K562 (cell line): ENCODE measurements at regions not wholly inside any gene's neighbourhood (a gene's known extent, or its start where the extent isn't known, plus 50 kb on each side); places are given as distances from the start of the nearest gene placed in this dataset.

Experiments used
- HDAC1 ChIP-seq, 2 experiments: fragments of 450-650 bp; IDR thresholded peaks; 2 replicates each; pipeline ENCODE4 v1.6.1; 2016 to 2017; ENCODE audit warnings: inconsistent platforms in 1 of 2, mild to moderate bottlenecking in 1 of 2, moderate library complexity in 1 of 2
- NR1H2 ChIP-seq: sonication (generic); formaldehyde crosslinking; IDR thresholded peaks from 2 replicates; pipeline ENCODE4 v1.4.0; 2020; ENCODE audit warnings: mild to moderate bottlenecking, missing genetic modification reagents
- POLR2H ChIP-seq: IDR thresholded peaks from 2 replicates; pipeline ENCODE4 v1.6.1; 2016; ENCODE audit warnings: missing genetic modification characterization, low read depth, mild to moderate bottlenecking, control low read depth, missing compliant biosample characterization, moderate library complexity
- POLR3A ChIP-seq: IDR thresholded peaks from 2 replicates; pipeline ENCODE4 v1.6.1; 2011; ENCODE audit warnings: borderline replicate concordance, mild to moderate bottlenecking, moderate library complexity; ENCODE audit not compliant: insufficient read length, insufficient read depth; ENCODE audit errors: extremely low read depth
- RBM15 ChIP-seq: fragments of 200-400 bp; formaldehyde crosslinking; IDR thresholded peaks from 2 replicates; pipeline ENCODE4 v1.6.1; 2018; ENCODE audit warnings: mild to moderate bottlenecking, low read length, moderate library complexity; ENCODE audit not compliant: insufficient read depth
- SIX5 ChIP-seq, 2 experiments: IDR thresholded peaks; 2 replicates each; pipeline ENCODE4 v1.6.1; 2011; ENCODE audit warnings: low read length in 2 of 2, borderline replicate concordance in 1 of 2, low read depth in 1 of 2, mild to moderate bottlenecking in 1 of 2, moderate library complexity in 1 of 2; ENCODE audit not compliant: insufficient read depth in 1 of 2
- SPI1 ChIP-seq: IDR thresholded peaks from 2 replicates; pipeline ENCODE4 v1.6.1; 2011; ENCODE audit warnings: low read depth, low read length, control low read depth, borderline replicate concordance
- ZNF175 ChIP-seq: fragments of 200-800 bp; sonication (Bioruptor generic); IDR thresholded peaks from 2 replicates; pipeline ENCODE4 v1.6.1; 2016; ENCODE audit warnings: low read depth, mild to moderate bottlenecking, missing genetic modification characterization, missing compliant biosample characterization
- ZNF76 ChIP-seq: fragments of 250-450 bp; sonication (Bioruptor Pico); IDR thresholded peaks from 2 replicates; pipeline ENCODE4 v1.4.0; 2020; ENCODE audit warnings: mild to moderate bottlenecking, moderate library complexity, borderline replicate concordance
- TF ChIP-seq, protein P1 (sequence below): fragments of 450-650 bp; IDR thresholded peaks from one replicate; pipeline ENCODE4 v1.6.1; 2018; ENCODE audit warnings: mild to moderate bottlenecking, moderate library complexity; ENCODE audit not compliant: partially characterized antibody

DNA sequence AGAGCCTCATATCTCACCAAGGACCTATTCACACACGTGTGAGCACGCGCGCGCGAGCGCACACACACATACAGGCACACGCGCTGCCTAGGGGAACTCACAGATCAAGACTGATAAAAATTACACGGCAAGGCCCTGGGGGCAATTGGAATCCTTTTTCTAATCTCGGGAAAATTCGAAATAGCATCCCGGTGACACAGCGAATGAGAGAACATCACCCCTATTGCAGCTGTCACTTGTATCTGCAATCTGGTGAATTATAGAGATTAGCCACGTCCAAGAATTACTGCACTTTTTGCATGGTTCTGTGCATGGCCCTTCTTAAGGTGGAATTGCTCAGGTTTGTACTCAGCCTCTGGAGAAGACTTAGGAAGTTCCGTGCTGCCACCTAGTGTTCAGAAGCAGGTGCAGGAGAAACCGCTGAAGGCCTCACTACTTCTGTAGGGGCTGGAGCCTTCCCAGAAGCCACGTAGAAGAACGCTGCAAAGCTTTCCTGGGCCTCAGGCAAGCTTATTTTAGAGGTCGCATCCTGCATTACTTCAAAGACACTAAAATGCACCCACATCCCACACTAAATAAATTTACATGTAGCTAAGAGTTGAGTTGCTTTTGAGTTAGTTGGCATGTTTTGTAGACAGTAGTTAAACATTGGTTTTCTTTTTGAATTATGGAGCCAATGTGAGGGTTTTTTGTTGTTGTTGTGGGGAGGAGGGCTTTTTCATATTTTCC, 229.2 kb upstream of the CAMK1G start (continued):
- TF ChIP-seq RBM15 (no peak), ZNF76 (no peak), POLR3A (no peak), SPI1 (0 out of 2 replicates have a peak, but pooled peaks have one; percentile 2), ZNF175 (CRISPR knock-in tag) (no peak), POLR2H (tag) (no peak), SIX5 (IDR thresholded peaks at IDR 0.05; ENCODE audit: borderline replicate concordance in 1 of 2, insufficient read depth in 1 of 2, low read depth in 1 of 2, low read length in 2 of 2) (no peak), HDAC1 (IDR thresholded peaks at IDR 0.05) (no peak), NR1H2 (CRISPR knock-in tag) (no peak)
- TF ChIP-seq, protein P1, sequence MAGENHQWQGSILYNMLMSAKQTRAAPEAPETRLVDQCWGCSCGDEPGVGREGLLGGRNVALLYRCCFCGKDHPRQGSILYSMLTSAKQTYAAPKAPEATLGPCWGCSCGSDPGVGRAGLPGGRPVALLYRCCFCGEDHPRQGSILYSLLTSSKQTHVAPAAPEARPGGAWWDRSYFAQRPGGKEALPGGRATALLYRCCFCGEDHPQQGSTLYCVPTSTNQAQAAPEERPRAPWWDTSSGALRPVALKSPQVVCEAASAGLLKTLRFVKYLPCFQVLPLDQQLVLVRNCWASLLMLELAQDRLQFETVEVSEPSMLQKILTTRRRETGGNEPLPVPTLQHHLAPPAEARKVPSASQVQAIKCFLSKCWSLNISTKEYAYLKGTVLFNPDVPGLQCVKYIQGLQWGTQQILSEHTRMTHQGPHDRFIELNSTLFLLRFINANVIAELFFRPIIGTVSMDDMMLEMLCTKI, result no peak
